ENCODE measurements at regions not wholly inside any gene's neighbourhood (a gene's known extent, or its start where the extent isn't known, plus 50 kb on each side); places are given as distances from the start of the nearest gene placed in this dataset.

GRCh38 chr12:97995559-97995958 is 519.8 kb upstream of the TMPO start:
- TF ChIP-seq POLR2A (IDR thresholded peaks at IDR 0.05) = no peak
- TF ChIP-seq EP300 (IDR thresholded peaks at IDR 0.05) = no peak
- TF ChIP-seq CTCF (IDR thresholded peaks at IDR 0.05) = no peak
- no peak for TF ChIP-seq POLR2AphosphoS5 (IDR thresholded peaks at IDR 0.05)
- Histone ChIP-seq H3K4me3 (no peak overlapping the region), H3K27ac (no peak overlapping the region), H3K9me3 (peaks cover 0 to 12% (median 7%) of the 10 kb centered on the region in 4 donors), H3K4me1 (no peaks in the 10 kb centered on the region), H3K27me3 (no peaks in the 10 kb centered on the region), H3K36me3 (no peaks in the 10 kb centered on the region)
- WGBS, 5 donors = 29 to 48% (median 36%) methylated on average over 2 of the region's 2 CpGs
- intact Hi-C loops (cut with DNase I; ENCODE audit: low total_unique reads) = no loop called here
- no peak for DNase-seq

- H3K27ac ChIP-seq = no peak overlapping the region
- no peaks in the 10 kb centered on the region for H3K9me3 ChIP-seq
- no peak for DNase-seq
- no peak for TF ChIP-seq POLR2A (IDR thresholded peaks at IDR 0.05)
- no peak for TF ChIP-seq POLR2AphosphoS5 (IDR thresholded peaks at IDR 0.05)
- no peak for TF ChIP-seq EP300 (IDR thresholded peaks at IDR 0.05)
- no peak for TF ChIP-seq CTCF (IDR thresholded peaks at IDR 0.05)
- intact Hi-C loops (cut with DNase I; ENCODE audit: low total_unique reads) = no loop called here
- H3K4me1 ChIP-seq = no peaks in the 10 kb centered on the region
- no peaks in the 10 kb centered on the region for H3K27me3 ChIP-seq
- H3K36me3 ChIP-seq = no peaks in the 10 kb centered on the region
- WGBS, 5 donors = 50 to 59% (median 54%) methylated on average over 3 of the region's 3 CpGs
- no peak overlapping the region for H3K4me3 ChIP-seq
Observed at GRCh38 chr12:98001430-98001829, 514.0 kb upstream of the TMPO start.

- intact Hi-C loops (cut with DNase I; ENCODE audit: low total_unique reads) = no loop called here
- no peaks in the 10 kb centered on the region for H3K36me3 ChIP-seq
- TF ChIP-seq CTCF (IDR thresholded peaks at IDR 0.05) (peak in 3 of 7 experiments; percentile 11 to 38 (median 29)), POLR2A (IDR thresholded peaks at IDR 0.05) (no peak)
- no peak overlapping the region for H3K27ac ChIP-seq
- no peak overlapping the region for H3K4me3 ChIP-seq
- H3K4me1 ChIP-seq = no peaks in the 10 kb centered on the region
- H3K27me3 ChIP-seq = no peaks in the 10 kb centered on the region
- peak; percentile 33 to 72 for DNase-seq
- no peaks in the 10 kb centered on the region for H3K9me3 ChIP-seq
- WGBS, 5 donors = 14 to 26% (median 22%) methylated on average over 9 of the region's 9 CpGs
Observed at GRCh38 chr12:98002887-98003493, 512.4 kb upstream of the TMPO start.

- no peaks in the 10 kb centered on the region for H3K9me3 ChIP-seq
- no peaks in the 10 kb centered on the region for H3K27me3 ChIP-seq
- DNase-seq = no peak
- no peak overlapping the region for H3K27ac ChIP-seq
- no peak overlapping the region for H3K4me3 ChIP-seq
- TF ChIP-seq EP300 (IDR thresholded peaks at IDR 0.05) = no peak
- TF ChIP-seq CTCF (IDR thresholded peaks at IDR 0.05) = no peak
- TF ChIP-seq POLR2A (IDR thresholded peaks at IDR 0.05) = no peak
- TF ChIP-seq POLR2AphosphoS5 (IDR thresholded peaks at IDR 0.05) = no peak
- intact Hi-C loops (cut with DNase I; ENCODE audit: low total_unique reads) = no loop called here
- H3K4me1 ChIP-seq = no peaks in the 10 kb centered on the region
- WGBS, 5 donors = 0 to 77% (median 41%) methylated on average over 1 of the region's 1 CpG
- H3K36me3 ChIP-seq = no peaks in the 10 kb centered on the region
Observed at GRCh38 chr12:98007963-98008362, 507.4 kb upstream of the TMPO start.

Data from stomach (tissue), 8 donors.